HG02588 (cell line): ENCODE measurements at regions not wholly inside any gene's neighbourhood (a gene's known extent, or its start where the extent isn't known, plus 50 kb on each side); places are given as distances from the start of the nearest gene placed in this dataset.

Source experiments
- ATAC-seq: cut with Tn5 transposase; IDR thresholded peaks from one replicate; pipeline ENCODE4 v1.9.1; 2021; ENCODE audit warnings: mild to moderate bottlenecking, moderate library complexity; ENCODE audit not compliant: unreplicated experiment

DNA sequence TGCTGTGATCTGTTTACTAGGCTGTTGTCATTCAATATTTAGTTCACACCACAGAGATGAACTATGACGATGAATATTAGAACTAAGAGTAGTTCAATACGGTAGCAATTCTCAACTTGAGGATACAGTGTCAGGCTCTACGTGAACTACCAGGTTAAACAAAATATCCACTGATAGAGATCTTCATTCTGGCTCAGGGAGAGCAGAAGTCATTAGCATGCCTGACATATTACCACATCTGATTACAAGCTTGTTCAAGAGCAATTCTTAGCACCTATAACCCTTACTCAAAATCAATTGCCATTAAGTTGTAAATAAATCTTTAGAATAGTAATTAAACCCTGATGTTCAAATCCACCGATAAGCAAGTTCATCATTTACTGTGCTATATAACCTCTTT lies 207.2 kb downstream of the CHRM3 start:
- no peak for ATAC-seq

DNA sequence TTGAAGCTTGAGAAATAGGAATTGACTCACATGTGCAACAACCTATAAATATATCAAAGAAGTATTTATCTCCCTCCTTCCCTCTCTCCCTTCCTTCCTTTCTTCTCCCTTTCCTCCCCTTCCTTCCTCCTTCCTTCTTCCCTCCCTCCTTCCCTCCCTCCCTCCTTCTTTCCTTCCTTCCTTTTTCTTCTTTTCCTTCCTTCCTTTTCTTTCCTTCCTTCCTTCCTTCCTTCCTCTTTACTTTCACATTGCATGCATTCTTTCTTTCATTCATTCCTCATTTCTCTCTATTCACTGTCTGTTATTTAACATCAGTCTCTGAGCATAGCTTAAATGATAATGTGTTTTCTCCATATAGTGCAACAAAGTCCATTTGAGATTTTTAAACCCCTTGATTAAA lies 214.2 kb downstream of the CHRM3 start:
- no peak for ATAC-seq

- ATAC-seq, result no peak
These were observed 214.7 kb downstream of the CHRM3 start for GRCh38 chr1:239601108-239601507.

GRCh38 chr1:239603530-239603929 lies 217.2 kb downstream of the CHRM3 start:
- no peak for ATAC-seq

GRCh38 chr1:239606850-239607400 lies 220.6 kb downstream of the CHRM3 start:
- ATAC-seq, result no peak

DNA sequence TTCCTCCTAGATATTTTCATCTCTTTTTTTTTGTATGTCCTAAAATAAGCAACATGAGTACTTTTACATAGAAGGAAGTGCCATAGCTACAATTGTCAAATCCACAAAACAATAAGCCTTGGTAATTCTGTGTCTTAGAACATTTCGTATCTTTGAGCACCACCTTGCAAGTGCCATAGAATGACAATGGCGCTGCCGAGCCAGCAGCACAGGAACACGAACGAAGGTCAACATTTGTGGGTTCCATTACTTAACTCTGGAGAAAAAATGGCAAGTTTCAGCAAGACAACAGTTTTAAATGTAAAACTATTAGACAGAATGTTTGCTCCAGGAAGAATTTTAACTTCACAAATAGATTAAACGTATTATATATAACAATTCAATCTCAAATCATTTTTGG lies 222.1 kb downstream of the CHRM3 start:
- ATAC-seq, result no peak

DNA sequence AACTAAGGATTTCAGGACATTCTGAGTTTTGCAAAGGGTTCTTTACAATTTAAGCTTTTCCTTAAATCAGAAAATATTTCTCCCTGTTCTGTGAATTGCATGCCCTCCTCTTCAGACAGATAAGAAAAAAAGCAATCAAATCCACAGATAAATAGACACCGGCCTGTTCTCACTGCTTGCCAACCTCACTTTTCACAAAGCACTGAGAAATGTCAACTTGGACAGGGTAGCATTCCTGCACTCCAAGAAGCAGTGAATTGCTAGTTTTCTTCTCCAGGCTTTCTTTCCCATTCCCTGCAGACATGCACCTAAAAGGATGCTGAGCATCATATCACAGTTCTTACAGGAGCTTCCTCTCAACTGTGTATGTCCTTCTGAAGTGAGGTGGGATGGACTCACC lies 226.0 kb downstream of the CHRM3 start:
- ATAC-seq, result no peak

- ATAC-seq, result no peak
These were observed 230.3 kb downstream of the CHRM3 start for GRCh38 chr1:239616673-239617072.

DNA sequence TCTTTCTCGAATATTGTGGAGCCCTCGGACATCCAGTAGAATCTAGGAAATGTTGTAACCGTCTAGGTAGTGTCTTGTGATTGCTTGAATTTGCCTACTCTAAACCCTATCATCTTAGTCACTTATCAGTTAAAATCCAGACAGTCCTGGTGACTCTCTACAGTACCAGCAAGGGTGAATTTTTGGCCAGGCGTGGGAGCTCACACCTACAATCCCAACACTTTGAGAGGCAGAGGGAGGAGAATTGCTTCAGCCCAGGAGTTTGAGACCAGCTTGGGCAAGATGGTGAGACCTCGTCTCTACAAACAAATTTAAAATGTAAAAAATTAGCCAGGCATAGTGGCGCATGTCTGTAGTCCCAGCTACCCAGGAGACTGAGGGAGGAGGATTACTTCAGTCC lies 230.9 kb downstream of the CHRM3 start:
- no peak for ATAC-seq

- no peak for ATAC-seq
These were observed 231.4 kb downstream of the CHRM3 start for GRCh38 chr1:239617731-239618130.

DNA sequence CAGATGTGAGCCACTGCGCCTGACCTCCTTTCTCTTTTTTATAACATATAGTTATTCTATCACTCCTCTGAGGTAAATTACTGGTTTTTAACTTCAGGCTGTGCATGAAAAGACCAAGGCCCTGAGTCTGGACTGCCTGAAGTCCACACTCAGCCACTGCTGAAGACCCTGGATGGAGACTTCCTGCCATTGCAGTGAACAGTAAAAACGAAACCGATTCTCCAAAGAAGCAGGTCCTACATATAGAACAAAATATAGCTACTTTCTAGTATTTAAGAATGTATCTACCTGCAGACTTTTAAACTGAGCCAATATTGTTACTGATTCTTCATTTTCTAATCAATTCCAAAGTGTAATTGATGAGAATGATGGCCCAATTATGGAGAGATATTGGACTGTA lies 232.8 kb downstream of the CHRM3 start:
- ATAC-seq, result no peak

DNA sequence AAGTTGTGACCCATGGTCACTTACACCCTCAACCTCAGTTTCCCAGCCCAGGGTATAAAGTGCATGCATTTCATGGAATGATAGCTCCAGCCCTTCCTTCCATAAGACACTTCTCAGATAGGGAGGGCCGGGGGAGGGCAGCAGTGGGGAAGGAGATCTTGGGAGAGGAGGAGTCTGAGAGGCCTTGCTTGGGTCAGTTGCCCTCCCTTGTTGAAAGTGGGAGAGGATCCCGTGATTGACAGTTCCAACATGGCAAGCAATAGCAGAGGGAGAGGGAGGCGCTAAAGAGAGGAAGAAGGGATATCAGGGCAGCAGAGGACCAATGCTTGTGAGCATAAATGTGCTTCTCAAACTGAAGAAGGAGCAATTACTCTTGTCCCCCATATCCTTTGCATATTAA lies 244.4 kb downstream of the CHRM3 start:
- no peak for ATAC-seq

DNA sequence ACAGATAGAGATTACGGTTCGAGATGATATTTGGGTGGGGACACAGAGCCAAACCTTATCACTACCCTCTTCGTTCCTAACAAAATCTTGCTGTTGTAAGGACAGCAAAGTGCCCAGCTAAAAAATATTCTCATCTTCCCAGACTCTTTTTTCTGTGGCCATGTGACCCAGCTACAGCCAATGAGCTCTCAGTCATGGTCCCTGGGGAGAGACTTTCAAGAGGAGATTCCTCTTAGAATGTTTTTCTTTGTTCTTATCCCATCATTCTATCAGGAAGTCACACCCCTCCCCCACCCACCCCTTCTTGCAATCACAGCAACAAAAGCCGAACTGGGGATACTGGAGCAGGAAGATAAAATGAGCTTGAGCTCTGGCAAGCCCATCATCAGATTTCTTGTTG lies 247.1 kb downstream of the CHRM3 start:
- no peak for ATAC-seq

DNA sequence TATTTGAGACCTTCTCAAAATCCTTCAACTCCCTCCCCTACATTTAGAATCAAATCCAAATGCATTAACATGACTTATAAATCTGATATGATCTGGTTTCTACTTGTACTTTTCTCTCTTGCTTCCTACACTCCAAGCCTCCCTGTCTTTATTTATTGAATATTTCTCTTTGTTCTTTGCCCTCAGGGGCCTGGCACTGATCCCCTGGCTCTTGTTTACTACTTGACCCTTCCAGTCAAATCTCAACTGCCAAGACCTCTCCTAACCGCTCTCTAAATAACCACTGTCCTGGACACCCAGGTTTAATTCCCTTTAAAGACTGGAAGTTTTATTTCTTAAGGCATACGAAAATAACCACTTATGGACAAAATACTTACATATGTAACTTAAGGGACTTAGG lies 248.9 kb downstream of the CHRM3 start:
- ATAC-seq, result no peak

- no peak for ATAC-seq
These were observed 250.0 kb downstream of the CHRM3 start for GRCh38 chr1:239636347-239636746.

GRCh38 chr1:239644604-239645003 lies 258.2 kb downstream of the CHRM3 start:
- no peak for ATAC-seq

DNA sequence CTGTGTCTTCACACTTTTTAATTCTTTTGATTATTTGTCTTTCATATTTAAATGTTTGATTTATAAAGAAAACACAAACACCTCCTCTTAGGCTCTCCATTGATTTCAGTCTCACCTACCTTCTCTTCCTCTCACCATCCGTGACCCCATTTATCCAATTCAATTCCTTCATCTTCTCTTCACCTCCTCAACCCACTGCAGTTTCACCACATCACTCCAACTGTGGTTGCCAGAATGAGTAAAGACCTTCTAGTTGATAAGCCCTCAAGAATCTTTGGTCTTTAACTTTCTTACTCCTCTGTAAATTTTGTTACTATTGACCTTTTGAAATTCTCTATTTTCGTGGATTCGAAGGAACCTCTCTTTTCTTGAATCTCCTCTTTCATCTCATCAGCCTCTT lies 260.7 kb downstream of the CHRM3 start:
- no peak for ATAC-seq

- ATAC-seq, result no peak
These were observed 261.7 kb downstream of the CHRM3 start for GRCh38 chr1:239647964-239648632.

GRCh38 chr1:239655023-239655422 lies 268.7 kb downstream of the CHRM3 start:
- ATAC-seq, result no peak

DNA sequence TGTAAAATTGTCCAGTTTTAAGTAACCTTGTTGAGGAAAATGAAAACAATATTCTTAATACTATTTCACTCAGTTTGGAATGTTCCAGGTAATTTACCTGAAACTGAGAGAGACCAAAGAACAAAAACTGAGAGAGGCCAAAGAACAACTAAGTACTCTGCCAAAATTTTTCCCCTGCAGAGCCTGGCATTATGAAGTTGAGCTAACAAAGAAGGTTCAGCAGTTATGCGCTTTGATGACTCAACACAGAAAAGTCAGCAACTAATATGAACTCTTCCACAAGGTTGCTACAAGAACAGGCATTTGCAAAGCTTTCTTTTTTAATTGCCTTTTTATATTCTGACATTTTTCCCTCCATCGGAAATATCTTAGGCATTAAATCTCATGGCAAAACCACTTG lies 270.9 kb downstream of the CHRM3 start:
- ATAC-seq, result no peak

DNA sequence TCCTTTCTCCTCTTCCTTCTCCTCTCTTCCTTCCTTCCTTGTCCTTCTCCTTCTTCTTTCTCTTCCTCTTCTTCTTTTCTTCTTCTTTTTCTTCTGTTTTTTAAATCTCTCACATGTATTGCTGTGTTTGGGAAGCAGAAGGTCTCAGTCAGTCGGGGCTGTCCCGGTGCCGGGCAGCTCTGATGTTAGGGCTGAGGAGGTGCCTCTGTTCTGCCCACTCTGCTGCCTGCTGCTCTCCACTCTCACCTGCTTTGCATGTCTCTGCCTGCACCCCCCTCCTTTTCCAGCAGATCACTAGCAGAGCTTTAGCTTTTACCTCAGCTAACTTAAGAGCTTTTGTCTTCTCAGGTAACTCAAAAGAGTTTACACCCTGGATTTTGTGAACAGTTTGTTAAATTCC lies 276.6 kb downstream of the CHRM3 start:
- ATAC-seq, result no peak

DNA sequence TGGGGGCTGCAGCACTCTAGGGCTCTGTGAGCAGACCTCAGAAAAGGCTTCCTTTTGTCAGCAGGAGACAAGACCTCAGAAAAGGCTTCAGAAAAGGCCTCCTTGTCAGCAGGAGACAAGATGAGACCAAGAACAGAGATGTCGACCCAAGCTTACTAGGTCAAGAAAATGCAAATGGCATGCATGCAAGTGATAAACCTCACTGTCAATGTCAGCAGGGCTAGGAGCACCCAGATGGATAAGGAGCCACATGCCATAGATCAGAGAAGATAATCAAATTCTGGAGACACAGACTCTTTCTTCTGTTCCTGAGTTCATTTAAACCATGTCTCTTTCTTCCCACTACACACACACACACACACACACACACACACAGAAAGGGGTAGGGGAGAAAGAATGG lies 285.9 kb downstream of the CHRM3 start:
- no peak for ATAC-seq

GRCh38 chr1:239675735-239676134 lies 289.4 kb downstream of the CHRM3 start:
- ATAC-seq, result no peak
